Right renal cortex interstitium (tissue), 3 donors: ENCODE measurements at regions not wholly inside any gene's neighbourhood (a gene's known extent, or its start where the extent isn't known, plus 50 kb on each side); places are given as distances from the start of the nearest gene placed in this dataset.
"Not testable (repeated sequence)": the region's sequence is repeated elsewhere in the genome, so short reads cannot be mapped to it uniquely, and the experiment has no call there.

Experiments
- DNase-seq, 3 donors: peaks; one replicate each; pipeline ENCODE4 v3.0.0-alpha.2; 2013; ENCODE audit warnings: low read depth in 3 of 3, low spot score in 2 of 3

DNA sequence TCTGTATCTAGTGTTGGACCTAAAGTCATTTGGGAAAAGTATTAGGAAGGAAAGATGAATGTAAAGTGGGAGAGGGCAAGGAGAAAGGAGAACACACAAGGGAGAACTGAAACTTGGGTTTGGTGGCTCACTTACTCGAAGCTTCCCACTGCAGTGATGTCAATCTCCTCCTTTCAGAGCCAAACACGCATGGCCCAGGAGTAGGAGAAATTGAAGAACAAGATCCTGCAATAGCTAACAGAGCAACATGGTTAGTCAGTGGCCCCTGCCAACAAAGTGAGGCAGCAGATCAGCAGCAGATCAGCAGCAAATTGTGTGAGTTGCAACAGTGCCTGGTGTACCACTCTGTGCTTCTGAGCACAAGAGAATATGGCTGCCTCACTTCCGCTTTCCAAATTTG, 366.4 kb downstream of the PSAT1 start:
- DNase-seq = no peak

DNA sequence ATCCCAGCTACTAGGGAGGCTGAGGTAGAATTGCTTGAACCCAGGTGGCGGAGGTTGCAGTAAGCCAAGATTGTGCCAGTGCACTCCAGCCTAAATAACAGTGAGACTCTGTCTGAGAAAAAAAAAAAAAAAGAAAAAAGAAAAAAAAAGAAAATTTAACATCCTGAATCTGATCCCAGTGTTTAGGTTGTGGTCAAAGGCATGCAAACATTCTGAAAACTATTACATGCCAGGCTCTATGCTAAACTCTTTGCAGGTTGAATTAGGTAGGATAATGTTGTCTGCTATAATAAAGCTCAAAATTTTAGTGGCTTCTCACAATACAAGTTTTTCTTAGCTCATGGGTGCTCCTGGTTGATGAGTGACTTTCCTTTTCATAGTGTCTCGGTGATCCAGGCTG, 367.4 kb downstream of the PSAT1 start:
- no peak for DNase-seq

DNA sequence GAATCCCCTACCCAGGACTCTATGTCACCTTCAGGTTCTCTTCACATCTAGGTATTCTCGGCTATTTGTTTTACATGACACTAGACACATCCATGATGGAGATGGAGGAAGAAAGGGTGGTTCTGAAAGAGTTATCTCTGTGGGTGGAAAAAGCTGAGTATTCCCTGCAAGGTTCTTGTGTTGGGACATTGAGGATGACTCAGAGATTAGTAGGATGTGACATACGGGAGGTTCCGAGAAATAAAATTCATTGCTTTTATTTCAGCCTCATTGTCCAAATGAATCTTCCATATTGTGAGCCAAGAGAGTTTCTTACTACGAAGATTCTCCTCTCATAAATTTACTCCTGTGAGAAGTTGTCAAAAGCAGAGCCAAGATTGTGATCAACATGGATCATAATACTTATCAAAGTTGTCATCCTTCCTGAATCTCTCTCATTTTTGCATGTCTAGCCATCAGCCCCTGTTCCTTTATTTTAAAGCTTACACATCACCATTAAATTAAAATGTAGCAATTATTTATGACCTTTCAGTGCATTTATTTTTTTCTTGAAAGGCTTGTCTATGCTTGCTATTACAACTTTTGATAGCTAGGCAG, 370.0 kb downstream of the PSAT1 start:
- no peak for DNase-seq

DNA sequence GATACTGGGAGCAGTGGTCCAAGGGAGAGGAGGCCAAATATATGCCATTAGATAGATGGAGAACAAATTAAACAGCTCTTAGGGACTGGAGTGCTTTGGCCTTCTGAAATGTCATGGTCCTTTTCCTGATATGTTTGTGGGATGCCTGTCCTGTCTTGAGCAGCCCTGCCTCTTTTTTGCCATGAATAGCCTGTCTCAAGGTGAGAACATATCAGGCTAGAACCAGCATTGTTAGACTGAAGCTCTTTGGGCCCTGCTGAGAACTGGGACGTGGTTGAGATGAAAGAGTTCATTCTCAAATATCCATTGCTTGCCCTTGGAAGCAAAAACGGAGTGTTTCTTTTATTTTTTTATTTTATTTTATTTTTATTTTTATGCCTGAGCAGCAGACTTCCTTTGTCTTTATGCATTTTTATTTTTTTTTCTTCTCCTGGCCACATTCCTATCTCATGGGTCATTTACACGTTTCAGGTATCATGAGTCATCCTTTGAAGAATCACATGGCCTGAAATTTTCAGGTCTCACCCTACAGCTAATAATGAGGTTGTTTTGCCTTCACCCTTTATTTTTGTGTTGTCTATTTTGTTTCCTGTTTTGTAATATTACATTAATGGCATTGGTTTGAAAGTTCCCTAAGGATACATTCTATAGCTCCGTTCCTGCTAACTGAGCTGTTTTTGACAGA, 371.4 kb downstream of the PSAT1 start:
- DNase-seq = no peak

DNA sequence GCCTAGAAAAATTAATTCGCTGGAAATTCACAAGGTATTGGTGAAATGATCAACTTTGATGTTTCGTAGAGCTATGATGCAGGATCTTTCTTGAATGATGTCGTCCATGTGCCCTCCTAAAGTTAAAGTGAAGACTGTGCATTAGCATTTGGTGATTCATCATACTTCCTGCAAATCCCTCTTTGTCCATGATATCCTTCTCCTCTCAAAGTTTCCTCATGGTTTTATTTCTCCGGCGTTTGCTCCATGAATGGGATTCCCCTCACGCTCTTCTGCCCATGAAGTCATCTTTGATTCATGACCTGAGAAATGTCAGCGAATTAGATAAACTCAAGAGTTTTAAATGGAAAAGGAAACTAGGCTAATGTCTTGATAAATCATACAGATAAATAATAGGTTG, 372.7 kb downstream of the PSAT1 start:
- no peak for DNase-seq

DNA sequence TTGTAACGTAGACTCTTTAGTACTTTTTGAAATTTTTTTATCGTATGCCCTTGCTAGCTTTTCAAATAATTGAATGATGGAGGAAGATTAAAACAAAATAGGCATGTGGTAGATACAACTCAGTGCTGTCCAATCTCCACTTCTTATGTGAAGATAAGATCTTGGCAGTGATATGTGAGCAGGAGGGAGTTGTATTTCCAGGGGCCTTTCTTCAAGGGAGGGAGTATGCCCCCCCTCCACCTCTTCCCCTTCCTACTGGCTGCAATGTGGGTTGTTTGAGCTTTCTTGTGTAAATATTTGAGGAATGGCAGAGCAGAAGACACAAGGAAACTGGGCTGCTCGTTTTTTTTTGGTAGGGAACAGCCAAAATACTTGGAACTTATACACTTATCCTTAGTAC, 374.9 kb downstream of the PSAT1 start:
- no peak for DNase-seq

DNA sequence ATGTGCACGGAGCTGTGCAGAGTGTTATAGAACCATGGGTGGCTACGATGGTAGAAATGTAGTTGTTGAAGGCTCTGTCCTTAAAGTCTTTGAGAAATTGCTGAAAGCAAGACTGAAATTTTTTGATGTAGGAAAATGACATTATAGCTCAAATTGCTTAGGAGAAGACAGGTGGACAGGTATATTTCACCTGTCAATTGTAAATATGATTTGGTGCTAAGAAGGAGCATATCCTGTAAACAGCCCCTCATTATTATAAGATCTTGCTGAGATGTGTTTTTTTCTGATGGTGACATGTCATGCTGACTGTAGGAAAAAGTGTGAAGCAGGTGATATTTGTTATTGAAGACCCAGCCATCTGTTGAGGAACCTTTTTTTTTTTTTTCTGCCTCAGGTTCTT, 377.9 kb downstream of the PSAT1 start:
- no peak for DNase-seq

DNA sequence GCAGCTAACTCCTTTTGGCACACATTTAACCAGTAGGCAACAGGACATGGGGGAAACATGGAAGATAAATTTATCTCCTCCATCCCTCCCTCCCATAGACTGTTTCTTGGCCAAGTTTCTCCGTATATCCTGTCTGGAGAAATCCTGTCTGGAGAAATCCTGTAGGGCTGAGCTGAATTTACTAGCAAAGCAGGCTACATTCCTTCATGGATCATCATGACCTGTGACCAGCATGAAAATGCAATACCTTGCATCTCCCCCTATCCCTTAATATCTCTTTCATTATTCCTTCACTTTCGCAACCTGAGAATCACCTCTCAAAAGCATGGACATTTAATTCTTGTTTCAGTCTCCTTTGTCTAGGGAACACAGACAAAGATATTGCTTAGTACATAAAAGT, 379.1 kb downstream of the PSAT1 start:
- no peak for DNase-seq

DNA sequence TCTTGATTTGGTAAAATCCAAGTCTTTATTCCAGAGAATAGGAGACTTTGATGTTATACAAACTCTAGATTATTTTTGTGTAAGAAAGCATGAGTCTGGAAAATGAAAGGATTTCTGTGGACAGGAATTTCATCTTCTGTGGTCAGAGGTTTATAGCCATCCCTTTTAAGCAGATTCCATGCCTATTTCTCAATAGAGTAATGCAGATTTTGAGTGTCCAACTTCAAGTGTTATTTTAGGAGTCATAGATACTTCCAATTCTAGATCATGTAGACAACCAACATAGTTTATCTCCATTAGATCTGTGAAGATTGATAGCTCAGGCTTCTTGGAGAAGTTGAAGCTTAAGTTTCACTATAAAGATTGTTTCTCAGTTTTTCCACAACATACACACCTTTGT, 379.7 kb downstream of the PSAT1 start:
- DNase-seq = no peak

DNA sequence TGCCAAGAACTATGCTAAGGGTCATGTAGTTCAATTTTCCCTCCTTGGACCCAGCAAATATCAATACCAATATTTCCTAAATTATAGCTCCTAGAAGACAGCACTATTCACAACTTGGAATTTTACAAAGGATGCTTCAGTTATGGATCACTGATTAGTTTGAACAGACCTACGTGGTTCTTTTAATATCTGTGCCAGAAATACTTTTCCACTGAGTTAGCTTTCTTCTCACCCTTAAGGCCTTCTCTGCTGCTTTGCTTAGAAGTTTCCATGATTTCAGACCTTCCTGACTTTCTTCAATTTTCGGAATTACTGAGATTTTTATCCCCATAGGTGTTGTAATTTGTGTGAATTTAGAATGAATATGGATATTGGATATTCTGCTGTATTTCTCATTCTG, 380.4 kb downstream of the PSAT1 start:
- DNase-seq = no peak

DNA sequence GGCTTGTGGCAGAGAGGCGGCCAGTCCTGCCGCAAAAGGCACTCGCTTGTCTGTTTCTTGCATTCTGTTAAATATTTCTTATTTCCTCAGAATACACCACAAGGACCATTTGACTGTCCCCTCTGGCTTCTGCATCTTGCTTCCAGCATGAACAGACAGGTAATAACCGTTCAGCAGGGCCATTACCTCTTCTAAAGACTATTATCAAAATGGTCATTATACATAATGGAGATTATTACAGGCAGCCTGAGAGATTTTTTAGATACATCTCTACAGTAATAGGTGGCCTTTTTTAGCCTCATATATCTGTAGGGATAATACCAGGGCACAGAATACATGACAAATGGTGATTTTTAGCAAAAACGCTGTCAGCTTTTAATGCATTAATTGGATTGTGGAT, 382.0 kb downstream of the PSAT1 start:
- DNase-seq = no peak

DNA sequence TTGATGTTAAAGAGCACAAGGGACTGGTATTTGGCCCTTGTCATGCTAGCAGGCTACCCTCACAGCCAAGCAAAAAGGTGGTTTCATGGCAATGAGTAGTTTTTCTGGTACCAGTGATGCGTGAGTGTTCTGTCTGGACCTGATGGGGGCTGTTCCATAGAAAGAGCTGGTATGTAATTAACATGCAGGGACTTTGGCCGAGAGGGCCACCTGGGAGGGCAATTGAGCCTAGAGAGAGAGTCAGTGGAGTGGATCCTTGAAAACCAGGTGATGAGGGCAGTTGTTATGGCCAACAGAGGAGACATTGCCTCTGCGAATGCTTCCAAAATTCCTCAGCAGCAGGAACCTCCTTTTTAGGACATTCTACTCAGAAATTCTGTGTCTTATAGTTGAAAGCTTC, 383.3 kb downstream of the PSAT1 start:
- no peak for DNase-seq

DNA sequence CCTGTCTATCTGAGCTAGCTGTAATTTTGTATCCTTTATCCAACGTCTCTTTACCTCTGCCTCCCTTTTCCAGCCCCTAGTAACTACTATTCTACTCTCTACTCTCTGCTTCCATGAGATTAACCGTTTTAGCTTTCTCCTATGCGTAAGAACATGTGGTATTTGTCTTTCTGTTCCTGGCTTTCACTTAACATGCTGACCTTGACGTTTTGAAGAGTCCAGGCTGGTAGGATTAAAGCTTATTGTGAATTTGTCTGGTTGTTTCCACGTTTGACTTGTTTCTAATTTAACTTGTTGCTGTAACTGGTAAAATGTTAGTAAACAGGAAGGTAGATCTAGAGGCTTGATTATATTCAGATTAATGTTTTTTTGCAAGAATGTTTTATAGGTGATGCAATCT, 385.3 kb downstream of the PSAT1 start:
- peak; percentile 32 to 48 (median 34) for DNase-seq

DNA sequence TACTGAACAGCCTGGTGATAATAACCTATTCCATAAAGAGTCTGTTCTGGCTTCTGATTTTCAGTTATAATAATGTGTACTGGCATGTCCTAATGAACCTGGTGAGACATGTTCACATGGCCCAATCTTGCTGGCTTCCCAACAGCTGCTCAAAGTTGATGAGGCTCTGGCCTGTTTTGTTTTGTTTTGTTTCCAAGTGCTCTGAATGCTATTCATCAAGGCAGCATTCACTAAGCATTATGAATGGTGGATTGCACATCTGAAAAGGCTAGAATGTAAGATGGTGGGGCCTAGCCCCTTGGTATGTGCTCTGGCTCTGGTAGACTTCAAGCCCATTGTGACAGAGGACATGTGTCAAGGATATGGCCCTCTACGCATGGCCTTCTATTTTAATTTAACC, 388.5 kb downstream of the PSAT1 start:
- no peak for DNase-seq

DNA sequence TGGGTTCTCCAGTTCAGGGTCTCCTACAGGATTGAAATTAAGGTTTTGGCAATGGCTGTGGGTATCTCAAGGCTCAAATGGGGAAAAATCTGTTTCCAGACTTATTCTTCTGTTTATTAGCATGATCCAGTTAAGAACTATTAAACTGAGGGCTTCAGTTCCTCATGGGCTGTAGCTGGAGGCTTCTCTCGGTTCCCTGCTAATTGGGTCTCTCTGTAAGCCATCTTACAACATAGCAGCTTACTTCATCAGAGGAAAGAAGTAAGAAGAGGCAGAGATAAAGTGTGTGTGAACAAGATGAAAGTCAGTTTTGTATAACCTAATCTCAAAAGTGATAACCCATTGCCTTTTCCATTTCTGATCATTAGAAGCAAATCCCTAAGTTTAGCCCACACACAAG, 391.9 kb downstream of the PSAT1 start:
- DNase-seq = no peak

DNA sequence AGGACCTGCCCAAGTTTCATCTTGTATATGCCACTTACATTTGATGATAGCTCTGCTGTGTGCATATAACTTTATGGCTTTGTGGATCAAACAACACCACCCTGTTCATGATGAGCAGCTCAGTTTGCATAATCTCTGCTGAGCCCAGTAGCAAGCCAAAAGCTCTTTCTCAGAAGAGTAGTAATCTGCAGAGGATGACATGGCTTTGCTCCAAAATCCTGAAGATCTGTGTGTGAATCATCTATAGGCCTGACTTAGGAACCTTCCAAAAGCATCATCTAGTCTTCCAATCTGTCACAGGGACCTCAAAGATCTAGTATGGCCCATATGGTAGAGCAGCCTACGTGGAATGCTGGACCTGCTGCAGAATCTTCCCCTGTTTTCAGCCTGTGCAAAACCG, 394.6 kb downstream of the PSAT1 start:
- DNase-seq = no peak

DNA sequence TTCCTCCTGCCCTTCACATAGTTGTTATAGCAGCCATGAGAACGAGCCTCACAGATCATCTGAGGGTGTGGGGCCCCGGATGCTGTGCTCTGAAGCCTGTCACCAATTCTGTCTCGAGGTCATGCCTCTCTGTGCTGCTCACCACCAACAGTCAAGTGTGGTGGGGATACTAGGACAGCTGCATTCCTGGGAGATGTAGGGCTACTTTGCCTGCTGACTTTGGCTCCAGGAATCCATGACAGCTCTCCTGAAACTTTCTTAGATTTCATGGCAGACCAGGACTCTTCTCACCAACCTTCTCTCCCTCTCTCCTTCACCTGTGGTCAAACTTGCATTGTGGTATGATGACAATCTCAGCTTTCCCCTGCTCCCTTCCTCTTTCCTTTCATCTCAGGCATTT, 395.9 kb downstream of the PSAT1 start:
- DNase-seq = no peak

DNA sequence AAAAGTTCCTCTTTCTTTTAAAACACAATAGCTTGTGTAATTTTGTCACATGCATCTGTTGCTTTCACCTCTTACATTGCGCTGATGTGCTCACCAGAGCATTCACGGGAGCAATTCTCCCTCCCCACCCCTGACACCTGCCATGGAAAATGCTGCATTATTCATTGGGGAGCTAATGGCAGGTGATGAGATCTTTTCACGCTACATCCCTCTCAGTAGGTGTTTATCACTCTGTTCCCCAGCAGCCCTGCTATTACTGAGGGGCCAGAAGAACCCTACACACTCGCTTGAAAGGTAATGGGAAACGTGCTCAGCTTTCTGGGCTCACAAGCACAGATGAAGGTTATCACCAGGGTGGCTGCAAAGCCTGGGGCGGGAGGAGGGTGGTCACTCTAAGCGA, 398.0 kb downstream of the PSAT1 start:
- no peak for DNase-seq

DNA sequence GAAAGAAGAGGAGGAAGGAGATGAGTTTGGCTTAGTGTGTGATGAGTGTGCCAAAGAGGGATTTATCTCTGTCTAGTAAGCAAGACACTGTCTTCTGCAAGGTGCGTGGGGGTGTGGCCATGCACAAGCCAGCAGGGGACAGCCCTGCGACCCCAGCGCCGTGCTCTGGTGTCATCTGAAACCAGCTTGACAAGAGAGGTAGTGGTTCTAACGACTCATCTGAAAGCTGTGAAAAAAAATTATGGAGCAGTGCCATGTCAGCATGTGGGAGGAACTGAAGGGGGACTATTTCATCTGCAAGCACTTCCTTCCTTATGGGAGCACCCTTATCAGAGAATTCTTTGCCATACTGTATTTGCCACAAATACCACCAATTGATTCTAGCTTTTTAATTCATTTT, 398.6 kb downstream of the PSAT1 start:
- DNase-seq = no peak

DNA sequence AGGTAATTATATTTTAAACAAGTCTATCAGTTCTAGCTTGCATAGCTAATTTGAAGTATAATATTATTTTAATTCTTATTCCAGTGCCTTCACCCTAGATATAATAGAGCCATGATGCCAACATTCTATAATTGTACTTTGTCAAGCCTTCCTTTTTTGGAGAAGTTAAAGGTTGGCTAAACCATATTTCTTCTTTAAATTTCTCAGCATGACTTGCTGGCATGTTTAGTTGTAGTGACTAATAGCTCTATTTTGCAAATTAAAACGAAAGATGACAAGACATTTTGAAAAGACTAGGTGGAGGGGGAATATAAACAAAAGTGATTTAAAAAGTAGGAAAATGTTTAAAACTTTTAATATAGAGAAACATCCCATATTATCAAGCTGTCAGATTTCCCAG, 400.7 kb downstream of the PSAT1 start:
- no peak for DNase-seq

DNA sequence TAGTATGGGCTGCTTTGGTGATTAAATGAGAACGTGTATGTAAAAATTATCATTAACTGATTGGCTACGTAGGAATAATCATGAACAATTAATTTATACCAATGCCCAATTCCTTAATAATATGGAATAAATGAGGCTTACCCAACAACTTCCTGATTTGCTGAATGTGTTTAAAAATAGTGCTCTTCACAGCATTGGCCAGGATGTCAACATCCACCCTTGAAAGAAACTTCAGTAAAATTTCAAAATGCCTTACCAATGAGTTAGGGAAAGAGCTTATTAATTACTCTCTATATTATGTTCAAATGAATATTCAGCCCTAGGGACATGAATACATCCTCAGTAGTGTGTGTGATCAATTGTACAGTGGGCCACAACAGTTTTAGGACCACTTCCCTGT, 401.4 kb downstream of the PSAT1 start:
- DNase-seq = no peak

DNA sequence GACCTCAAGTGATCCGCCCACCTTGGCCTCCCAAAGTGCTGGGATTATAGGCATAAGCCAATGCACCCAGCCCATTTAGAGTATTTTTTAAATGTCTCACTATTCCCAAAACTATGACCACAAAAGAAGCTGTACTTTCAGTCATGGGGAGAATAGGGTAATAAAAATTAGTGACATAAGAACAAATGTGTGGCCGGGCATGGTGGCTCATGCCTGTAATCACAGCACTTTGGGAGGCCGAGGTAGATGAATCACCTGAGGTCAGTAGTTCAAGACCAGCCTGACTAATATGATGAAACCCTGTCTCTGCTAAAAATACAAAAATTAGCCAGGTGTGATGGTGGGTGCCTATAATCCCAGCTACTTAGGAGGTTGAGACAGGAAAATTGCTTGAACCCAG, 402.3 kb downstream of the PSAT1 start:
- DNase-seq = not testable (repeated sequence)

DNA sequence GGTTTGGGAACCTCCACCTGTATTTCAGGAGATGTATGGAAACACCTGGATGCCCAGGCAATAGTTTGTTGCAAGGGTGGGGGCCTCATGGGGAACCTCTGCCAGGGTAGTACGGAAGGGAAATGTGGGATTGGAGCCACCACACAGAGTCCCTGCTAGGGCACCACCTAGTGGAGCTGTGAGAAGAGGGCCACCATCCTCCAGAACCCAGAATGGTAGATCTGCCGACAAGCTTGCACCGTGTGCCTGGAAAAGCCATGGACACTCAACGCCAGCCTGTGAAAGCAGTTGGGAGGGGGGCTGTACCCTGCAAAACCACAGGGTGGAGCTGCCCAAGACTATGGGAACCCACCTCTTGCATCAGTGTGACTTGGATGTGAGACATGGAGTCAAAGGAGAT, 407.2 kb downstream of the PSAT1 start:
- DNase-seq = not testable (repeated sequence)
